HL-60 (cell line): ENCODE measurements at regions not wholly inside any gene's neighbourhood (a gene's known extent, or its start where the extent isn't known, plus 50 kb on each side); places are given as distances from the start of the nearest gene placed in this dataset.

ENCODE experiments used
- GABPA ChIP-seq: IDR thresholded peaks from 2 replicates; pipeline ENCODE4 v1.6.1; 2012; ENCODE audit warnings: low read depth
- POLR2AphosphoS5 ChIP-seq: IDR thresholded peaks from 2 replicates; pipeline ENCODE4 v1.6.1; 2012; ENCODE audit warnings: low read depth
- TF ChIP-seq, protein P1 (sequence below): IDR thresholded peaks from one replicate; pipeline ENCODE4 v1.5.1; 2011; ENCODE audit warnings: low read length, control low read depth, inconsistent platforms; ENCODE audit not compliant: insufficient read depth

DNA sequence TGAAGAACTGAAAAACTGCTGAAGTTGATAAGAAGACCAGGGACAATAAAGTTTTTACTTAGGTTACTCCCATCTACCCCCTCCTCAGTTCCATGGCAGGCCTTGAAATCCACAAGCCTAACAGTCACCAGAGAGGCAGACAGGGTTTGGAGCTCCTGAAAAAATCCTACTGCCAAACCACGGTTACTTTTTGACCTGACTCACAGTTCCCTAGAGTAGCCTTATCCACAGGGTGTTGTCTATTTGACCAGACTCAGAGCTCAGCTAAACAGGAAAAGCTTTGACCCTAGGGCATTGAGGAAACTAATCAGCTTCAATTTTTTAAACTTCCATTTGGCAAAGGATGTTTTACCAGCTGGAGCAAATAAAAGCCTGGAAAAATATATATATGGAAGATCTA, 257.7 kb upstream of the NT5E start:
- TF ChIP-seq POLR2AphosphoS5 (no peak), GABPA (no peak)
- TF ChIP-seq, protein P1, sequence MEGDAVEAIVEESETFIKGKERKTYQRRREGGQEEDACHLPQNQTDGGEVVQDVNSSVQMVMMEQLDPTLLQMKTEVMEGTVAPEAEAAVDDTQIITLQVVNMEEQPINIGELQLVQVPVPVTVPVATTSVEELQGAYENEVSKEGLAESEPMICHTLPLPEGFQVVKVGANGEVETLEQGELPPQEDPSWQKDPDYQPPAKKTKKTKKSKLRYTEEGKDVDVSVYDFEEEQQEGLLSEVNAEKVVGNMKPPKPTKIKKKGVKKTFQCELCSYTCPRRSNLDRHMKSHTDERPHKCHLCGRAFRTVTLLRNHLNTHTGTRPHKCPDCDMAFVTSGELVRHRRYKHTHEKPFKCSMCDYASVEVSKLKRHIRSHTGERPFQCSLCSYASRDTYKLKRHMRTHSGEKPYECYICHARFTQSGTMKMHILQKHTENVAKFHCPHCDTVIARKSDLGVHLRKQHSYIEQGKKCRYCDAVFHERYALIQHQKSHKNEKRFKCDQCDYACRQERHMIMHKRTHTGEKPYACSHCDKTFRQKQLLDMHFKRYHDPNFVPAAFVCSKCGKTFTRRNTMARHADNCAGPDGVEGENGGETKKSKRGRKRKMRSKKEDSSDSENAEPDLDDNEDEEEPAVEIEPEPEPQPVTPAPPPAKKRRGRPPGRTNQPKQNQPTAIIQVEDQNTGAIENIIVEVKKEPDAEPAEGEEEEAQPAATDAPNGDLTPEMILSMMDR, result no peak
